Heart left ventricle (tissue), 16 donors: ENCODE measurements at regions not wholly inside any gene's neighbourhood (a gene's known extent, or its start where the extent isn't known, plus 50 kb on each side); places are given as distances from the start of the nearest gene placed in this dataset.

Experiments
- ATAC-seq, 4 donors: fragments of 200-7000 bp; cut with Tn5 transposase; one replicate each; pipeline ENCODE4 v1.9.1; 2020 to 2022; ENCODE audit warnings: moderate library complexity in 4 of 4, mild to moderate bottlenecking in 3 of 4, moderate number of reproducible peaks in 1 of 4
- DNase-seq, 5 donors: peaks; one replicate each; pipeline ENCODE4 v3.0.0-alpha.2; 2020
- H3K27ac ChIP-seq, 12 donors: fragments of 200-600 bp; sonication (generic) in 4 of 12; one replicate each; pipeline versions ENCODE4 v1.5.0 to v1.8.0; 2016 to 2022; ENCODE audit warnings: mild to moderate bottlenecking in 2 of 12
- H3K27me3 ChIP-seq, 9 donors: fragments of 200-600 bp; sonication (generic) in 2 of 9; one replicate each; pipeline versions ENCODE4 v1.5.1 to v1.8.0; 2016 to 2022; ENCODE audit warnings: mild to moderate bottlenecking in 3 of 9
- H3K36me3 ChIP-seq, 9 donors: fragments of 200-600 bp; sonication (generic) in 2 of 9; one replicate each; pipeline versions ENCODE4 v1.5.0 to v1.8.0; 2018 to 2022; ENCODE audit warnings: mild to moderate bottlenecking in 2 of 9
- H3K4me1 ChIP-seq, 12 donors: fragments of 200-600 bp; sonication (generic) in 4 of 12; one replicate each; pipeline versions ENCODE4 v1.5.0 to v1.8.0; 2016 to 2022; ENCODE audit warnings: mild to moderate bottlenecking in 3 of 12
- H3K4me3 ChIP-seq, 12 donors: fragments of 200-600 bp; sonication (generic) in 4 of 12; one replicate each; pipeline versions ENCODE4 v1.5.0 to v1.8.0; 2017 to 2022; ENCODE audit warnings: mild to moderate bottlenecking in 9 of 12, moderate library complexity in 4 of 12
- H3K9me3 ChIP-seq, 12 donors: fragments of 200-600 bp; sonication (generic) in 4 of 12; one replicate each; pipeline versions ENCODE4 v1.5.0 to v1.8.0; 2016 to 2022; ENCODE audit warnings: mild to moderate bottlenecking in 1 of 12
- CTCF ChIP-seq, 12 donors: fragments of 200-600 bp; sonication (generic) in 4 of 12; IDR thresholded peaks; one replicate each; pipeline versions ENCODE4 v1.5.0 to v1.8.0; 2018 to 2022; ENCODE audit warnings: antibody characterized with exemption in 12 of 12, mild to moderate bottlenecking in 5 of 12
- POLR2A ChIP-seq, 2 donors: fragments of 450-650 bp; IDR thresholded peaks; one replicate each; pipeline ENCODE4 v1.6.1; 2017; ENCODE audit warnings: antibody characterized with exemption in 2 of 2, mild to moderate bottlenecking in 2 of 2, moderate library complexity in 2 of 2
- WGBS, 4 donors: extraction: QIAGEN DNeasy Blood & Tissue Kit in 2 of 4; methylation state at CpG; one replicate each; pipeline versions ENCODE4 v1.1.5 to v1.1.7; 2013 to 2018; 5-methylcytosine and 5-hydroxymethylcytosine counted together
- intact Hi-C, 10 donors: fragments of 100-400 bp; cut with DNase I; formaldehyde crosslinking; loops; one replicate each; pipeline versions ENCODE4 v1.11.1 to v1.14.2; 2022
- donor health status: ischemic (EF 13 %, LVEDD 7.1; RV severe dilation, severe dysfunction).
- donor health status: healthy with polysubstance abuse.
- donor health status: DM: no; HTN: yes; CAD: no.
- donor health status: DM: no; HTN: no; CAD: no.
- donor health status: ischemic (EF 25% LVEDD 6.9; RV normal size, moderate dysfunction).
- donor health status: ischemic (EF 25% LVEDD 5.7; RV mildly dilated, moderate dysfunction).
- donor health status: healthy.
- donor health status: DM: yes; HTN: yes; CAD: no.
- donor health status: ischemic (EF 35%, LVEDD 5.7; RV mildly dilated, moderate dysfunction).
- donor health status: nonischemic (EF 11% LVEDD 7.7; RV severe dilation, severe dysfunction).
- donor health status: DM: yes; HTN: yes; CAD: no.
- donor health status: PGD.
- donor health status: ischemic (EF 29% LVEDD 5.4; RV normal size, mild dysfunction).
- donor health status: nonischemic (EF 23%, LVEDD 6.1; RV moderate dilation, normal function).

DNA sequence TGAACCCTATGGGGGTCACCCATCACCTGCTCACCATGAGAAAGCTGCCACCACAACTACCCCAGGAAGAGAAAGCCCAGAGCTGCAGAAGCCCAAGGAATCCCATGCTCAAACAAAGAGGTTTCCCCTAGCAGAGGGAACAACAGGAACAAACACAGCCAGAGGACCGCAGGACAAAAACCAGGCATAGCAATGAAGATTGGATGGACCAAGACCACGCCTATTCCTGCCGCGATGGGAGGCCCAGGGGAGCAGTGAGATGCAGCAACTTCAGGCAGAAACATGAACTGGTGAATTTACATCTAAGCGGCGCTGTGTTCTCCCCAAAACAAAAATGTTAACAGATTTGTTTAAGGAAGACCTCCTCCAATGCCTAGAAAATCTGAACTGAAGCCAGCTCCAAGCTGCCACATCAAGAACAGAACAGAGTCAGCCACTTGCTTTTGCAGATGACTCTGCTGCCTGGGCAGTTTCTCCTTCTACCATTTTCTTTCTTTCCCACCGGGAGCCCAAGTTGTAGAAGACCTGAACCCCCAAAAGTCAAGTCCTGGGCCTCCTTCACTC lies 134.2 kb upstream of the NEBL start:
- intact Hi-C loops, result no loop called here
- no peak overlapping the region for H3K27ac ChIP-seq
- ATAC-seq (no peak), DNase-seq (no peak)
- H3K4me3 ChIP-seq, result no peak overlapping the region
- H3K4me1 ChIP-seq, result no peaks in the 10 kb centered on the region
- TF ChIP-seq CTCF (IDR thresholded peaks at IDR 0.05) (no peak), POLR2A (IDR thresholded peaks at IDR 0.05) (no peak)
- 72 to 82% (median 78%) methylated on average over 7 of the region's 7 CpGs for WGBS, 4 donors
- no peaks in the 10 kb centered on the region for H3K9me3 ChIP-seq
- no peaks in the 10 kb centered on the region for H3K27me3 ChIP-seq
- no peaks in the 10 kb centered on the region for H3K36me3 ChIP-seq

DNA sequence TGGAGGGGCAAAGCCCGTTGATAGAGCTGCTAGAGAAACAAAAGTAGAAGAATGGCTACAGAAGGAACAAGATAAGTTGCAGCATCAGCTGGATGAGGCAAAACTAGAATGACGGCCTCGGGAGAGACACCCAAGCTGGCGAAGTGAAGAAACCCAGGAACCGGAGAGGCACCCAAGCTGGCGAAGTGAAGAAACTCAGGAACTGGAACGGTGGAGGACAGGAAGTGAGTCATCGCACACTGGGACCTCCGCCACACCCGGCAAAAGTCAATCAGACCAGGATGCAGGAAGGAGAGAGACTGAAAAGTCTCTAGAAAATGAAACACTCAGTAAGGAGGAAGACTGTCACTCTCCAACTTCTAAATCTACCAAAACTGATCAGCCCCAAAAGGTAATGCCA lies 133.0 kb upstream of the NEBL start:
- Histone ChIP-seq H3K27me3 (no peaks in the 10 kb centered on the region), H3K27ac (peak overlapping the region in 1 of 12 donors; percentile 55), H3K9me3 (no peaks in the 10 kb centered on the region), H3K36me3 (no peaks in the 10 kb centered on the region), H3K4me3 (no peak overlapping the region), H3K4me1 (no peaks in the 10 kb centered on the region)
- no peak for DNase-seq
- ATAC-seq, result no peak
- intact Hi-C loops, result no loop called here
- no peak for TF ChIP-seq CTCF (IDR thresholded peaks at IDR 0.05)
- TF ChIP-seq POLR2A (IDR thresholded peaks at IDR 0.05), result no peak
- WGBS, 4 donors, result 66 to 80% (median 75%) methylated on average over 10 of the region's 10 CpGs

- no peak overlapping the region for H3K4me3 ChIP-seq
- 54 to 69% (median 63%) methylated on average over 3 of the region's 3 CpGs for WGBS, 4 donors
- ATAC-seq (peak in 1 of 4 donors; percentile 45), DNase-seq (no peak)
- intact Hi-C loops, result loop anchor here in 2 of 10 donors (5.0 to 10.0 kb wide), 2 partner anchors 98 to 131 kb away; no protein-coding TSS in a partner anchor
- H3K36me3 ChIP-seq, result no peaks in the 10 kb centered on the region
- no peaks in the 10 kb centered on the region for H3K9me3 ChIP-seq
- H3K27ac ChIP-seq, result peak overlapping the region in 1 of 12 donors; percentile 50
- TF ChIP-seq POLR2A (IDR thresholded peaks at IDR 0.05) (no peak), CTCF (IDR thresholded peaks at IDR 0.05) (no peak)
- no peaks in the 10 kb centered on the region for H3K27me3 ChIP-seq
- peaks cover 0 to 12% (median 0%) of the 10 kb centered on the region in 12 donors for H3K4me1 ChIP-seq
These were observed 125.7 kb upstream of the NEBL start for GRCh38 chr10:21022821-21023220.

DNA sequence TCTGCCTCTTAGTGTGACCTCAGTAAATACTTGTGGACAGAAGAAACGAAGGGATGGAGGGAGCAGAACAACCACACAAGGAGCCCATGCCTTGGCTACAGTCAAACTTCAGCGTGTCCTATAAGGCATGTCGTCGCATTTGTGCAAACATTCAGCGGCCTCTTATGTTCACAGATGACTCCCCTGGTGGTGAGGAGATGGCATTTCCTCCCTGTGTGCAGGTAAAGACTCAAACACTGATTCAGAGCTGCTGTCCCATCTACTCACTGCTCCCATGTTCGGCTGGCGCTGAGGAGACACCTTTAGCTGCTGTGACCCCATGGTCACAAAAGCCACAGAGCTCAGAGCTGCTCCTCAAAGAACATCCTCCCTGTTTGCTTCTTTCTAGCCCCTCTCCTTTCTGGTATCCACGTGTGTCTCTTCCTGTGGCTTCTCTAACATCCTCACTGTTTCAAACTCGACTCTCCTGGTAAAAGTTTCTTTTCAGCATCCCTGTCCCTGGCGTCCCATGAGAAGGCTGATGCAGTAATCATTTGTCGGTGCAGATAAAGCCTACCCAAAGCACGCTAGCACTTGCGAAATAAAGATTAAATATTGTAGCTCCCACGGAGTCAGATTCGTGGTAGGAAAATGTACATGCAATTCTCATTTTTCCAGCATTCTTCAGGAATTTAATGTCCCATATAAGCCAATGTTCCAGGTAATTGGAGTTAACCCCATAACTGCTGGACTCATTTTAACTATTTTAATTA lies 124.9 kb upstream of the NEBL start:
- H3K27ac ChIP-seq, result no peak overlapping the region
- ATAC-seq (peak in 2 of 4 donors; percentile 31 to 59), DNase-seq (no peak)
- intact Hi-C loops, result loop anchor here in 2 of 10 donors (5.0 to 10.0 kb wide), 2 partner anchors 97 to 130 kb away; no protein-coding TSS in a partner anchor
- no peaks in the 10 kb centered on the region for H3K27me3 ChIP-seq
- H3K4me1 ChIP-seq, result peaks cover 0 to 12% (median 0%) of the 10 kb centered on the region in 12 donors
- H3K9me3 ChIP-seq, result no peaks in the 10 kb centered on the region
- TF ChIP-seq CTCF (IDR thresholded peaks at IDR 0.05) (no peak), POLR2A (IDR thresholded peaks at IDR 0.05) (no peak)
- WGBS, 4 donors, result 59 to 63% (median 61%) methylated on average over 15 of the region's 15 CpGs
- no peak overlapping the region for H3K4me3 ChIP-seq
- H3K36me3 ChIP-seq, result no peaks in the 10 kb centered on the region
